ENCODE measurements at regions not wholly inside any gene's neighbourhood (a gene's known extent, or its start where the extent isn't known, plus 50 kb on each side); places are given as distances from the start of the nearest gene placed in this dataset.

DNA sequence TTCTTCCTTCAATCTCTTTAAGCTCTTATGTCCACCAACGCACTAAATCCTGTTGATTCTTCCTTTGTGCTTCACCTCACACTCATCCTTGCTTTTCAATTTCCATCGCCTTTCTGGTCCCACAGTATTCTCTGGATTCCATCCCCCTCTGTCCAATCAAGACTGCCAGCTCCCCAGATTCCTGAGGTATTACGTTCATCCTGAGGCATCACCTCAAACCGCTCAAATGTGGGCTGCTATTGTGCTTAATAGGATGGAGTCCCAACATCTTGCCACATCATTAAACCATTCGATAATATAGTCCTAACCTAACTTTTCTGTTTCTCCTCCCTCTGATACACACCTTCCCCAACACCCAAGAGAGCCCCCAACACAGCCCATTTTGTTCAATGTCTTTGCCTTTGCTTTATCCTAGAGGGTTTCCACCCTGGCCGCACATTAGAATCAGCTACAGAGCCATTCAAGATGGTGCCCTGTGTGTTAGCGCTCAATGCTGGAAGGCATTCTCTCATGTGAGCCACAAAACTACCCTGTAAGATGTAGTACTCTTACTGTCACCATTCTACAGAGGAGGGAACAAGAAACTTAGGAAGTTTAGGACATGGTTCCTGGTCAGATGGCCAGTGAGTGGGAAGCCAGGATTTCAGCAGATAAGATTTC, 79.5 kb upstream of the LEP start:
- TF ChIP-seq, protein P1, sequence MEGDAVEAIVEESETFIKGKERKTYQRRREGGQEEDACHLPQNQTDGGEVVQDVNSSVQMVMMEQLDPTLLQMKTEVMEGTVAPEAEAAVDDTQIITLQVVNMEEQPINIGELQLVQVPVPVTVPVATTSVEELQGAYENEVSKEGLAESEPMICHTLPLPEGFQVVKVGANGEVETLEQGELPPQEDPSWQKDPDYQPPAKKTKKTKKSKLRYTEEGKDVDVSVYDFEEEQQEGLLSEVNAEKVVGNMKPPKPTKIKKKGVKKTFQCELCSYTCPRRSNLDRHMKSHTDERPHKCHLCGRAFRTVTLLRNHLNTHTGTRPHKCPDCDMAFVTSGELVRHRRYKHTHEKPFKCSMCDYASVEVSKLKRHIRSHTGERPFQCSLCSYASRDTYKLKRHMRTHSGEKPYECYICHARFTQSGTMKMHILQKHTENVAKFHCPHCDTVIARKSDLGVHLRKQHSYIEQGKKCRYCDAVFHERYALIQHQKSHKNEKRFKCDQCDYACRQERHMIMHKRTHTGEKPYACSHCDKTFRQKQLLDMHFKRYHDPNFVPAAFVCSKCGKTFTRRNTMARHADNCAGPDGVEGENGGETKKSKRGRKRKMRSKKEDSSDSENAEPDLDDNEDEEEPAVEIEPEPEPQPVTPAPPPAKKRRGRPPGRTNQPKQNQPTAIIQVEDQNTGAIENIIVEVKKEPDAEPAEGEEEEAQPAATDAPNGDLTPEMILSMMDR (conservative IDR thresholded peaks at IDR 0.05; ENCODE audit: low read depth), result no peak
- CTCF ChIA-PET, result no interaction called here
- DNase-seq (ENCODE audit: low spot score), result no peak
- POLR2A ChIA-PET (ENCODE audit: low non-redundant PET), result no interaction called here
- H3K27ac ChIP-seq, result no peak overlapping the region

DNA sequence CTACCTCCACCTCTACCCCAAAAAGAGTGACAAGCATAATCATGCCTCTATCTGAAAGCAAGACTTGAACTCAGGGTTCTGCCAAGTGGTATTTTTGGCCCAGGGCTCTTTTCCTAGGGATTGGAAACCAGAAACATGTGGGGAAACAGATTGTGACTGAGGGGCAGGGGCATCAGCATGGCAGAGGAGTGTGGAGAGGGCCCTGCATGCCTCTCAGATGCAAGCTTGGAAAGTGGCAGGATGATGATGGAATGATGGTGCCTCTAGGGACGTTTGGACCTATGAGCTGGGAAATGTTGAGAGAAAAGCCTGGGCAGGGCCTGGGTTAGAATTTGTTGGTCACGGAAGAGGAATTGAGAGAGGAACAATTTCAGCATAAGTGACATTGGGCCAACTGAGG, 78.4 kb upstream of the LEP start:
- H3K27ac ChIP-seq, result no peak overlapping the region
- CTCF ChIA-PET, result no interaction called here
- no peak for DNase-seq (ENCODE audit: low spot score)
- POLR2A ChIA-PET (ENCODE audit: low non-redundant PET), result no interaction called here
- TF ChIP-seq, protein P1 (conservative IDR thresholded peaks at IDR 0.05; ENCODE audit: low read depth), result no peak

DNA sequence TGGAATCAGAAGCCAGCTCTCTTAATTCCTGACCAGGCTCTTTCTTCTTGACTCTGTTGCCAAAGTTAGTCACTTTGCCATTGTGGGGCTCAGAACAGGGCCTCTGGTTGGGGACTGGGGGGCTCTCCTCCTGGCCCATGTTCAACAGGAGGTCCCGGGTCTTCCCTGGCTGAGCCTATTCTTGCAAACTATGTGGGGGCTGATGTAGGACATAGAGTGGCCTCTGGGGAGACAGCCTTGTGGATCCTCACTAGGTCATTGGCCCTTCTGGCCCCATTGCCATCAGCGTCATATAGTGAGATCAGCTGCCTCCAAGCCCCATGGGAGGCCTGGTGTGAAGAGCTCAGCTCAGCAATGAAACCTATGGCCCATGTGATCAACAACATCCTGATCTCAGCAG, 77.6 kb upstream of the LEP start:
- no peak for DNase-seq (ENCODE audit: low spot score)
- CTCF ChIA-PET, result no interaction called here
- TF ChIP-seq, protein P1 (conservative IDR thresholded peaks at IDR 0.05; ENCODE audit: low read depth), result no peak
- peak overlapping the region; percentile 74 for H3K27ac ChIP-seq
- POLR2A ChIA-PET (ENCODE audit: low non-redundant PET), result no interaction called here

DNA sequence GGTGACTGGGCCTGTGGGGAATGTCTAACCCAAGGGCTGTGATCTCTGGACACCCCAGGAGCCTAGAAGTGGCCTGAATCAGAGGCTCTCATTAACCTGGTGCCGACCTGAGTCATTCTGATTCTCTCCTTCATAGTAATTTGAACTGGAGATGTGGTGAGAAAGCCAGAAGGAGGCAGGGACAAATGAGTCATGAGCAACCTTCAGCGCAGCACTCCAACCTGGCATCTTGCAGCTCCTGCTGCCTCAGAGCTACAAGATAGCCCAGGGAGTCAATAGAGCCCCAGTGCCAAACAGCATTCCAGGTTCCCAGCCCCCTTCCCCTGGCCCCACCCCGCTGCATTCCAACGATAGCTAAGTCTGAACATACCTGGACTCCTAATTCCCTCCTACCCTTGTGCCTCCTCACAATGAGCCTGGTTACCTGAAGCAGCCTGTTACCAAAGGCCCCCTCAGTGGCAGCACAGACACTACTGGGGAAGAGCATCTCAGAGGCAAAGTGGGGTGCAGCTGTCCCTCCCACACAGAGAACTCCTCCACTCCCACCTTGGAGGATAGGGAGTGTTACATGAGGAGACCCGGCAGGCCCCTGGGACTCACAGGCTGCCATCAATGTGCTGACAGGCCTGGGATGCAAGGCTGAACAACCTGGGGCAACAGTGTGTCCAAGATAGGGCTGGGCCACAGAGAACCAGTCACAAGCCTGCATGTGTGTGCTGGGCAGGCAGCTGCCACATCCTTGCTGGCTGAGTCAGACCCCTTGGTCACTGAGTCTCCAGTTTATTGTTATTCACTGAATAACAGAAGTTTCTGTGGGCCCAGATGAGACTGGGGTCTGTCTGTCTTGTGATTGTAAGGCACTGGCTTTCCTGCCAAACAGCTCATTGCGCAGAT, 76.8 kb upstream of the LEP start:
- peak; percentile 87 for DNase-seq (ENCODE audit: low spot score)
- peak overlapping the region; percentile 74 for H3K27ac ChIP-seq
- ChIA-PET POLR2A (ENCODE audit: low non-redundant PET) (no interaction called here), CTCF (interaction anchor here (1.2 kb wide), 1 partner anchor 45 kb away, joined by 7 read pairs; no protein-coding TSS in a partner anchor)
- TF ChIP-seq, protein P1 (conservative IDR thresholded peaks at IDR 0.05; ENCODE audit: low read depth), result no peak

GRCh38 chr7:128164955-128165670, 76.0 kb upstream of the LEP start:
- ChIA-PET POLR2A (ENCODE audit: low non-redundant PET) (no interaction called here), CTCF (interaction anchor here (1.2 kb wide), 1 partner anchor 45 kb away, joined by 7 read pairs; no protein-coding TSS in a partner anchor)
- TF ChIP-seq, protein P1 (conservative IDR thresholded peaks at IDR 0.05; ENCODE audit: low read depth), result no peak
- no peak for DNase-seq (ENCODE audit: low spot score)
- peak overlapping the region; percentile 74 for H3K27ac ChIP-seq

- DNase-seq (ENCODE audit: low spot score), result no peak
- H3K27ac ChIP-seq, result no peak overlapping the region
- ChIA-PET CTCF (no interaction called here), POLR2A (ENCODE audit: low non-redundant PET) (no interaction called here)
- TF ChIP-seq, protein P1 (conservative IDR thresholded peaks at IDR 0.05; ENCODE audit: low read depth), result no peak
These were observed 75.1 kb upstream of the LEP start for GRCh38 chr7:128165927-128166420.

Measured in RWPE1 (cell line).